ENCODE measurements at regions not wholly inside any gene's neighbourhood (a gene's known extent, or its start where the extent isn't known, plus 50 kb on each side); places are given as distances from the start of the nearest gene placed in this dataset.

GRCh38 chr3:24046214-24046613 is 101.1 kb downstream of the NR1D2 start:
- TF ChIP-seq CREB5 (CRISPR knock-in tag; IDR thresholded peaks at IDR 0.05; ENCODE audit: low read depth) = no peak
- TF ChIP-seq ZFP3 (CRISPR knock-in tag; IDR thresholded peaks at IDR 0.05) = no peak
- TF ChIP-seq PPARA (CRISPR knock-in tag; IDR thresholded peaks at IDR 0.05; ENCODE audit: borderline replicate concordance) = no peak
- no peak for TF ChIP-seq ZNF70 (CRISPR knock-in tag; IDR thresholded peaks at IDR 0.05)
- no peak for TF ChIP-seq ZNF565 (CRISPR knock-in tag; conservative IDR thresholded peaks at IDR 0.05; ENCODE audit: low read depth)
- no peak for TF ChIP-seq ESRRG (CRISPR knock-in tag; IDR thresholded peaks at IDR 0.05)
- TF ChIP-seq ARNTL (CRISPR knock-in tag; IDR thresholded peaks at IDR 0.05; ENCODE audit: borderline replicate concordance, low read depth) = no peak
- TF ChIP-seq RARB (CRISPR knock-in tag; IDR thresholded peaks at IDR 0.05) = no peak
- TF ChIP-seq ZC3H10 (CRISPR knock-in tag; IDR thresholded peaks at IDR 0.05) = no peak
- TF ChIP-seq ISL1 (CRISPR knock-in tag; IDR thresholded peaks at IDR 0.05) = no peak
